ENCODE measurements at regions not wholly inside any gene's neighbourhood (a gene's known extent, or its start where the extent isn't known, plus 50 kb on each side); places are given as distances from the start of the nearest gene placed in this dataset.

- peaks cover 4 to 16% (median 5%) of the 10 kb centered on the region in 3 donors for H3K9me3 Mint-ChIP-seq
- no peaks in the 10 kb centered on the region for H3K36me3 Mint-ChIP-seq
- H3K4me3 ChIP-seq (ENCODE audit: control insufficient read depth in 1 of 2, extremely low read depth in 1 of 2, low read length in 1 of 2) = no peak overlapping the region
- H3K4me1 ChIP-seq (ENCODE audit: control insufficient read depth in 1 of 2, extremely low read depth in 1 of 2, insufficient read depth in 2 of 2, low read length in 2 of 2) = no peaks in the 10 kb centered on the region
- no peaks in the 10 kb centered on the region for H3K27me3 ChIP-seq (replicated peaks in 1 of 2; ENCODE audit: control insufficient read depth in 2 of 2, extremely low read depth in 1 of 2, insufficient read depth in 2 of 2, low read length in 1 of 2)
- no peaks in the 10 kb centered on the region for H3K36me3 ChIP-seq (ENCODE audit: control insufficient read depth in 2 of 2, extremely low read depth in 1 of 2, insufficient read depth in 1 of 2, low read length in 1 of 2)
- no peak overlapping the region for H3K27ac Mint-ChIP-seq
- DNase-seq (no peak), ATAC-seq (replicated peaks in 1 of 4) (no peak)
- POLR2A ChIA-PET = no interaction called here
- WGBS (ENCODE audit: insufficient coverage) = 83% methylated on average over 1 of the region's 4 CpGs
- no peaks in the 10 kb centered on the region for H3K9me3 ChIP-seq
- H3K4me3 Mint-ChIP-seq = no peak overlapping the region
- CTCF ChIA-PET = no interaction called here
- no peaks in the 10 kb centered on the region for H3K27me3 Mint-ChIP-seq
- H3K27ac ChIP-seq (ENCODE audit: low read length) = no peak overlapping the region
- H3K4me1 Mint-ChIP-seq = no peaks in the 10 kb centered on the region
Measured at GRCh38 chr18:39198376-39198775, 1632.8 kb upstream of the CELF4 start.

- no peaks in the 10 kb centered on the region for H3K9me3 ChIP-seq
- Mint-ChIP-seq H3K27me3 (no peaks in the 10 kb centered on the region), H3K4me3 (no peak overlapping the region), H3K27ac (no peak overlapping the region), H3K36me3 (no peaks in the 10 kb centered on the region), H3K9me3 (peaks cover 0 to 11% (median 5%) of the 10 kb centered on the region in 3 donors), H3K4me1 (no peaks in the 10 kb centered on the region)
- no peaks in the 10 kb centered on the region for H3K36me3 ChIP-seq (ENCODE audit: control insufficient read depth in 2 of 2, extremely low read depth in 1 of 2, insufficient read depth in 1 of 2, low read length in 1 of 2)
- no CpG with 5 or more reads among the region's 1 CpG for WGBS (ENCODE audit: insufficient coverage)
- DNase-seq (no peak), ATAC-seq (replicated peaks in 1 of 4) (no peak)
- ChIA-PET CTCF (no interaction called here), POLR2A (no interaction called here)
- H3K27ac ChIP-seq (ENCODE audit: low read length) = no peak overlapping the region
- H3K4me3 ChIP-seq (ENCODE audit: control insufficient read depth in 1 of 2, extremely low read depth in 1 of 2, low read length in 1 of 2) = no peak overlapping the region
- H3K27me3 ChIP-seq (replicated peaks in 1 of 2; ENCODE audit: control insufficient read depth in 2 of 2, extremely low read depth in 1 of 2, insufficient read depth in 2 of 2, low read length in 1 of 2) = no peaks in the 10 kb centered on the region
- no peaks in the 10 kb centered on the region for H3K4me1 ChIP-seq (ENCODE audit: control insufficient read depth in 1 of 2, extremely low read depth in 1 of 2, insufficient read depth in 2 of 2, low read length in 2 of 2)
Measured at GRCh38 chr18:39191931-39192330, 1626.3 kb upstream of the CELF4 start.

- DNase-seq = no peak
- no peak overlapping the region for H3K27ac Mint-ChIP-seq
- H3K9me3 Mint-ChIP-seq = peaks cover 0 to 11% (median 7%) of the 10 kb centered on the region in 3 donors
- H3K27me3 Mint-ChIP-seq = no peaks in the 10 kb centered on the region
- Histone ChIP-seq H3K27me3 (replicated peaks in 1 of 2; ENCODE audit: control insufficient read depth in 2 of 2, extremely low read depth in 1 of 2, insufficient read depth in 2 of 2, low read length in 1 of 2) (no peaks in the 10 kb centered on the region), H3K4me3 (ENCODE audit: control insufficient read depth in 1 of 2, extremely low read depth in 1 of 2, low read length in 1 of 2) (no peak overlapping the region), H3K9me3 (no peaks in the 10 kb centered on the region), H3K36me3 (ENCODE audit: control insufficient read depth in 2 of 2, extremely low read depth in 1 of 2, insufficient read depth in 1 of 2, low read length in 1 of 2) (no peaks in the 10 kb centered on the region), H3K27ac (ENCODE audit: low read length) (no peak overlapping the region), H3K4me1 (ENCODE audit: control insufficient read depth in 1 of 2, extremely low read depth in 1 of 2, insufficient read depth in 2 of 2, low read length in 2 of 2) (no peaks in the 10 kb centered on the region)
- ATAC-seq (replicated peaks in 1 of 4) = no peak
- POLR2A ChIA-PET = no interaction called here
- H3K4me3 Mint-ChIP-seq = no peak overlapping the region
- WGBS (ENCODE audit: insufficient coverage) = no CpG with 5 or more reads among the region's 2 CpGs
- no peaks in the 10 kb centered on the region for H3K36me3 Mint-ChIP-seq
- H3K4me1 Mint-ChIP-seq = no peaks in the 10 kb centered on the region
- CTCF ChIA-PET = no interaction called here
Measured at GRCh38 chr18:39191058-39191457, 1625.5 kb upstream of the CELF4 start.

- H3K4me3 Mint-ChIP-seq = no peak overlapping the region
Measured at GRCh38 chr18:39190508-39190907, 1624.9 kb upstream of the CELF4 start.

GRCh38 chr18:39188278-39188677, 1622.7 kb upstream of the CELF4 start:
- ATAC-seq (replicated peaks in 1 of 4) (no peak), DNase-seq (no peak)
- H3K9me3 ChIP-seq = no peaks in the 10 kb centered on the region
- Mint-ChIP-seq H3K27me3 (no peaks in the 10 kb centered on the region), H3K36me3 (no peaks in the 10 kb centered on the region), H3K4me1 (no peaks in the 10 kb centered on the region), H3K9me3 (peaks cover 0 to 12% (median 11%) of the 10 kb centered on the region in 3 donors), H3K27ac (no peak overlapping the region), H3K4me3 (no peak overlapping the region)
- ChIA-PET POLR2A (no interaction called here), CTCF (no interaction called here)
- no peak overlapping the region for H3K27ac ChIP-seq (ENCODE audit: low read length)
- WGBS (ENCODE audit: insufficient coverage) = no CpG with 5 or more reads among the region's 2 CpGs
- H3K4me1 ChIP-seq (ENCODE audit: control insufficient read depth in 1 of 2, extremely low read depth in 1 of 2, insufficient read depth in 2 of 2, low read length in 2 of 2) = no peaks in the 10 kb centered on the region
- no peaks in the 10 kb centered on the region for H3K27me3 ChIP-seq (replicated peaks in 1 of 2; ENCODE audit: control insufficient read depth in 2 of 2, extremely low read depth in 1 of 2, insufficient read depth in 2 of 2, low read length in 1 of 2)
- H3K36me3 ChIP-seq (ENCODE audit: control insufficient read depth in 2 of 2, extremely low read depth in 1 of 2, insufficient read depth in 1 of 2, low read length in 1 of 2) = no peaks in the 10 kb centered on the region
- no peak overlapping the region for H3K4me3 ChIP-seq (ENCODE audit: control insufficient read depth in 1 of 2, extremely low read depth in 1 of 2, low read length in 1 of 2)

More at GRCh38 chr18:39190508-39190907, 1624.9 kb upstream of the CELF4 start:
- ChIA-PET CTCF (no interaction called here), POLR2A (no interaction called here)
- Mint-ChIP-seq H3K36me3 (no peaks in the 10 kb centered on the region), H3K27me3 (no peaks in the 10 kb centered on the region), H3K27ac (no peak overlapping the region), H3K9me3 (peaks cover 0 to 7% (median 7%) of the 10 kb centered on the region in 3 donors), H3K4me1 (no peaks in the 10 kb centered on the region)
- no peaks in the 10 kb centered on the region for H3K36me3 ChIP-seq (ENCODE audit: control insufficient read depth in 2 of 2, extremely low read depth in 1 of 2, insufficient read depth in 1 of 2, low read length in 1 of 2)
- no peaks in the 10 kb centered on the region for H3K27me3 ChIP-seq (replicated peaks in 1 of 2; ENCODE audit: control insufficient read depth in 2 of 2, extremely low read depth in 1 of 2, insufficient read depth in 2 of 2, low read length in 1 of 2)
- no peak for DNase-seq
- no peaks in the 10 kb centered on the region for H3K4me1 ChIP-seq (ENCODE audit: control insufficient read depth in 1 of 2, extremely low read depth in 1 of 2, insufficient read depth in 2 of 2, low read length in 2 of 2)
- no peaks in the 10 kb centered on the region for H3K9me3 ChIP-seq
- WGBS (ENCODE audit: insufficient coverage) = 74% methylated on average over 3 of the region's 3 CpGs
- no peak overlapping the region for H3K4me3 ChIP-seq (ENCODE audit: control insufficient read depth in 1 of 2, extremely low read depth in 1 of 2, low read length in 1 of 2)
- no peak for ATAC-seq (replicated peaks in 1 of 4)
- no peak overlapping the region for H3K27ac ChIP-seq (ENCODE audit: low read length)

GRCh38 chr18:39186008-39186407, 1620.4 kb upstream of the CELF4 start:
- Histone ChIP-seq H3K36me3 (ENCODE audit: control insufficient read depth in 2 of 2, extremely low read depth in 1 of 2, insufficient read depth in 1 of 2, low read length in 1 of 2) (no peaks in the 10 kb centered on the region), H3K4me1 (ENCODE audit: control insufficient read depth in 1 of 2, extremely low read depth in 1 of 2, insufficient read depth in 2 of 2, low read length in 2 of 2) (no peaks in the 10 kb centered on the region), H3K9me3 (no peaks in the 10 kb centered on the region), H3K4me3 (ENCODE audit: control insufficient read depth in 1 of 2, extremely low read depth in 1 of 2, low read length in 1 of 2) (no peak overlapping the region), H3K27ac (ENCODE audit: low read length) (no peak overlapping the region), H3K27me3 (replicated peaks in 1 of 2; ENCODE audit: control insufficient read depth in 2 of 2, extremely low read depth in 1 of 2, insufficient read depth in 2 of 2, low read length in 1 of 2) (no peaks in the 10 kb centered on the region)
- Mint-ChIP-seq H3K36me3 (no peaks in the 10 kb centered on the region), H3K4me1 (no peaks in the 10 kb centered on the region), H3K9me3 (peaks cover 0 to 14% (median 8%) of the 10 kb centered on the region in 3 donors), H3K27me3 (no peaks in the 10 kb centered on the region), H3K4me3 (no peak overlapping the region), H3K27ac (no peak overlapping the region)
- DNase-seq (no peak), ATAC-seq (replicated peaks in 1 of 4) (no peak)
- ChIA-PET POLR2A (no interaction called here), CTCF (no interaction called here)
- WGBS (ENCODE audit: insufficient coverage) = 100% methylated on average over 2 of the region's 2 CpGs

GRCh38 chr18:39184176-39184575, 1618.6 kb upstream of the CELF4 start:
- Mint-ChIP-seq H3K27ac (no peak overlapping the region), H3K27me3 (no peaks in the 10 kb centered on the region), H3K36me3 (no peaks in the 10 kb centered on the region), H3K4me1 (no peaks in the 10 kb centered on the region), H3K9me3 (peaks cover 0 to 18% (median 5%) of the 10 kb centered on the region in 3 donors), H3K4me3 (no peak overlapping the region)
- Histone ChIP-seq H3K27me3 (replicated peaks in 1 of 2; ENCODE audit: control insufficient read depth in 2 of 2, extremely low read depth in 1 of 2, insufficient read depth in 2 of 2, low read length in 1 of 2) (no peaks in the 10 kb centered on the region), H3K36me3 (ENCODE audit: control insufficient read depth in 2 of 2, extremely low read depth in 1 of 2, insufficient read depth in 1 of 2, low read length in 1 of 2) (no peaks in the 10 kb centered on the region), H3K27ac (ENCODE audit: low read length) (no peak overlapping the region), H3K4me1 (ENCODE audit: control insufficient read depth in 1 of 2, extremely low read depth in 1 of 2, insufficient read depth in 2 of 2, low read length in 2 of 2) (no peaks in the 10 kb centered on the region), H3K4me3 (ENCODE audit: control insufficient read depth in 1 of 2, extremely low read depth in 1 of 2, low read length in 1 of 2) (no peak overlapping the region), H3K9me3 (no peaks in the 10 kb centered on the region)
- DNase-seq (no peak), ATAC-seq (replicated peaks in 1 of 4) (no peak)
- WGBS (ENCODE audit: insufficient coverage) = 80% methylated on average over 2 of the region's 5 CpGs
- ChIA-PET CTCF (no interaction called here), POLR2A (interaction anchor here in 1 of 2 donors (0.6 kb wide), 1 partner anchor 1028 kb away, joined by 3 read pairs; no protein-coding TSS in a partner anchor)

Data from T-cell (primary cell).